ENCODE measurements at regions not wholly inside any gene's neighbourhood (a gene's known extent, or its start where the extent isn't known, plus 50 kb on each side); places are given as distances from the start of the nearest gene placed in this dataset.
A peak's percentile ranks its signal among the peaks of the same experiment; 100 is the strongest.
"Not testable (repeated sequence)": the region's sequence is repeated elsewhere in the genome, so short reads cannot be mapped to it uniquely, and the experiment has no call there.

DNA sequence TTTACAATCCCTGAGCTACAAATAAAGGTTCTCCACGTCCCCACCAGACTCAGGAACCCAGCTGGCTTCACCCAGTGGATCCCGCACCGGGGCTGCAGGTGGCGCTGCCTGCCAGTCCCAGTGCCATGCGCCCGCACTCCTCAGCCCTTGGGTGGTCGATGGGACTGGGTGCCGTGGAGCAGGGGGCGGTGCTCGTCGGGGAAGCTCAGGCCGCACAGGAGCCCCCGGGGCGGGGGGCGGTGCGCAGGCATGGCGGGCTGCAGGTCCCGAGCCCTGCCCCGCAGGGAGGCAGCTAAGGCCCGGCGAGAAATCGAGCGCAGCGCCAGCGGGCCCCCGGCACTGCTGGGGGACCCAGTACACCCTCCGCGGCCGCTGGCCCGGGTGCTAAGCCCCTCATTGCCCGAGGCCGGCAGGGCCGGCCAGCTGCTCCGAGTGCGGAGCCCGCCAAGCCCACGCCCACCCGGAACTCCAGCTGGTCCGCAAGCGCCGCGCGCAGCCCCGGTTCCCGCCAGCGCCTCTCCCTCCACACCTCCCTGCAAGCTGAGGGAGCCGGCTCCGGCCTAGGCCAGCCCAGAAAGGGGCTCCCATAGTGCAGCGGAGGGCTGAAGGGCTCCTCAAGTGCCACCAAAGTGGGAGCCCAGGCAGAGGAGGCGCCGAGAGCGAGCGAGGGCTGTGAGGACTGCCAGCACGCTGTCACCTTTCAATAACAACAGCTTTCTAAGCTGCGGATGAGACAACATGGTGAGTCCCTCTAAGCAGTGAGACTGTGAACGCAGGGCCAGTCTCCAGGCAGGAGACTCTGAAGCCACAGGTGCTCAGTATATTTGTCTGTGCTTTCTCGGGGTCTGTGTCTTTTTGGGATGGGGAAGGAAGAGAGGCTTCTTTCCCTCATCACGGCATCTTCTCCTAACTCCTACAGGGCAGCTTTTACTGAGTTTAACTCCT, 161.5 kb downstream of the NR2F2 start:
- POLR2A ChIA-PET; CTCF ChIA-PET; H3K9me3 ChIP-seq (ENCODE audit: control insufficient read depth, insufficient read depth, low read depth, low read length); H3K36me3 ChIP-seq (ENCODE audit: control insufficient read depth in 2 of 2, insufficient read depth in 1 of 2, low read length in 2 of 2); H3K4me1 ChIP-seq (ENCODE audit: control insufficient read depth, insufficient read depth, low read length); H3K4me3 ChIP-seq (ENCODE audit: low read depth, low read length); H3K27ac ChIP-seq (ENCODE audit: extremely low read depth, low read depth, low read length): not testable (repeated sequence)
- peak; percentile 32; the same call in 1 of the 2 replicates for TF ChIP-seq SCRT1 (tag by site-specific recombination; IDR thresholded peaks at IDR 0.05; ENCODE audit: borderline replicate concordance)

DNA sequence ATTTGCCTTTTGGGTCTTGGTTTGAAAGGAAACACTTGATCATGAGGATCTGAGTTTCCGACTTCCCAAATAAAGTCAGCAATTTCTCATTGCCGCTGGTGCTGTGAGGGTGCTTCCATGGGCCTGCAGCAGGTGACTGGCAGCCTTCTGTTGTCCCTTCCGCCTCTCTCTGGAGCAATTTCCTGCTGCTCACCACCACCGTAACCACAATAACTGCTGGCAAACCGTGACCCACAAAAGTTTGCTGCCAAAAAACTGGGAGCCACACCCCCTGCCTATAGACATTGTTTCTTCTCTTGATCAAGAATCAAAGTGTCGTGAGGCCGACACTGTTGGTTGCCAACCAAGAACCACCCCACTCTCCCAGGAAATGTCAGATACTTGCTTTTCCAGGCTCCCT, 164.0 kb downstream of the NR2F2 start:
- ChIA-PET POLR2A (no interaction called here), CTCF (no interaction called here)
- no peak overlapping the region for H3K4me3 ChIP-seq (ENCODE audit: low read depth, low read length)
- H3K4me1 ChIP-seq (ENCODE audit: control insufficient read depth, insufficient read depth, low read length): no peaks in the 10 kb centered on the region
- H3K27ac ChIP-seq (ENCODE audit: extremely low read depth, low read depth, low read length): no peak overlapping the region
- TF ChIP-seq BCL11B (tag by site-specific recombination; IDR thresholded peaks at IDR 0.05; ENCODE audit: low read depth) (no peak), KLF7 (tag by site-specific recombination; IDR thresholded peaks at IDR 0.05; ENCODE audit: borderline replicate concordance) (no peak), ZNF596 (tag by site-specific recombination; IDR thresholded peaks at IDR 0.05) (no peak), GLI4 (tag by site-specific recombination; IDR thresholded peaks at IDR 0.05) (no peak), ZNF292 (tag by site-specific recombination; IDR thresholded peaks at IDR 0.05; ENCODE audit: borderline replicate concordance, low read depth) (no peak), ZNF132 (tag by site-specific recombination; IDR thresholded peaks at IDR 0.05; ENCODE audit: borderline replicate concordance) (no peak)
- TF ChIP-seq, protein P1, sequence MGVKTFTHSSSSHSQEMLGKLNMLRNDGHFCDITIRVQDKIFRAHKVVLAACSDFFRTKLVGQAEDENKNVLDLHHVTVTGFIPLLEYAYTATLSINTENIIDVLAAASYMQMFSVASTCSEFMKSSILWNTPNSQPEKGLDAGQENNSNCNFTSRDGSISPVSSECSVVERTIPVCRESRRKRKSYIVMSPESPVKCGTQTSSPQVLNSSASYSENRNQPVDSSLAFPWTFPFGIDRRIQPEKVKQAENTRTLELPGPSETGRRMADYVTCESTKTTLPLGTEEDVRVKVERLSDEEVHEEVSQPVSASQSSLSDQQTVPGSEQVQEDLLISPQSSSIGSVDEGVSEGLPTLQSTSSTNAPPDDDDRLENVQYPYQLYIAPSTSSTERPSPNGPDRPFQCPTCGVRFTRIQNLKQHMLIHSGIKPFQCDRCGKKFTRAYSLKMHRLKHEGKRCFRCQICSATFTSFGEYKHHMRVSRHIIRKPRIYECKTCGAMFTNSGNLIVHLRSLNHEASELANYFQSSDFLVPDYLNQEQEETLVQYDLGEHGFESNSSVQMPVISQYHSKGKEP (tag by site-specific recombination; IDR thresholded peaks at IDR 0.05): no peak
- TF ChIP-seq, protein P2, sequence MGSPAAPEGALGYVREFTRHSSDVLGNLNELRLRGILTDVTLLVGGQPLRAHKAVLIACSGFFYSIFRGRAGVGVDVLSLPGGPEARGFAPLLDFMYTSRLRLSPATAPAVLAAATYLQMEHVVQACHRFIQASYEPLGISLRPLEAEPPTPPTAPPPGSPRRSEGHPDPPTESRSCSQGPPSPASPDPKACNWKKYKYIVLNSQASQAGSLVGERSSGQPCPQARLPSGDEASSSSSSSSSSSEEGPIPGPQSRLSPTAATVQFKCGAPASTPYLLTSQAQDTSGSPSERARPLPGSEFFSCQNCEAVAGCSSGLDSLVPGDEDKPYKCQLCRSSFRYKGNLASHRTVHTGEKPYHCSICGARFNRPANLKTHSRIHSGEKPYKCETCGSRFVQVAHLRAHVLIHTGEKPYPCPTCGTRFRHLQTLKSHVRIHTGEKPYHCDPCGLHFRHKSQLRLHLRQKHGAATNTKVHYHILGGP (tag by site-specific recombination; IDR thresholded peaks at IDR 0.05): no peak
- TF ChIP-seq, protein P3, sequence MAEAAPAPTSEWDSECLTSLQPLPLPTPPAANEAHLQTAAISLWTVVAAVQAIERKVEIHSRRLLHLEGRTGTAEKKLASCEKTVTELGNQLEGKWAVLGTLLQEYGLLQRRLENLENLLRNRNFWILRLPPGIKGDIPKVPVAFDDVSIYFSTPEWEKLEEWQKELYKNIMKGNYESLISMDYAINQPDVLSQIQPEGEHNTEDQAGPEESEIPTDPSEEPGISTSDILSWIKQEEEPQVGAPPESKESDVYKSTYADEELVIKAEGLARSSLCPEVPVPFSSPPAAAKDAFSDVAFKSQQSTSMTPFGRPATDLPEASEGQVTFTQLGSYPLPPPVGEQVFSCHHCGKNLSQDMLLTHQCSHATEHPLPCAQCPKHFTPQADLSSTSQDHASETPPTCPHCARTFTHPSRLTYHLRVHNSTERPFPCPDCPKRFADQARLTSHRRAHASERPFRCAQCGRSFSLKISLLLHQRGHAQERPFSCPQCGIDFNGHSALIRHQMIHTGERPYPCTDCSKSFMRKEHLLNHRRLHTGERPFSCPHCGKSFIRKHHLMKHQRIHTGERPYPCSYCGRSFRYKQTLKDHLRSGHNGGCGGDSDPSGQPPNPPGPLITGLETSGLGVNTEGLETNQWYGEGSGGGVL (tag by site-specific recombination; IDR thresholded peaks at IDR 0.05): no peak
- TF ChIP-seq, protein P4, sequence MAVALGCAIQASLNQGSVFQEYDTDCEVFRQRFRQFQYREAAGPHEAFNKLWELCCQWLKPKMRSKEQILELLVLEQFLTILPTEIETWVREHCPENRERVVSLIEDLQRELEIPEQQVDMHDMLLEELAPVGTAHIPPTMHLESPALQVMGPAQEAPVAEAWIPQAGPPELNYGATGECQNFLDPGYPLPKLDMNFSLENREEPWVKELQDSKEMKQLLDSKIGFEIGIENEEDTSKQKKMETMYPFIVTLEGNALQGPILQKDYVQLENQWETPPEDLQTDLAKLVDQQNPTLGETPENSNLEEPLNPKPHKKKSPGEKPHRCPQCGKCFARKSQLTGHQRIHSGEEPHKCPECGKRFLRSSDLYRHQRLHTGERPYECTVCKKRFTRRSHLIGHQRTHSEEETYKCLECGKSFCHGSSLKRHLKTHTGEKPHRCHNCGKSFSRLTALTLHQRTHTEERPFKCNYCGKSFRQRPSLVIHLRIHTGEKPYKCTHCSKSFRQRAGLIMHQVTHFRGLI (tag by site-specific recombination; IDR thresholded peaks at IDR 0.05): no peak
- no peaks in the 10 kb centered on the region for H3K36me3 ChIP-seq (ENCODE audit: control insufficient read depth in 2 of 2, insufficient read depth in 1 of 2, low read length in 2 of 2)
- H3K9me3 ChIP-seq (ENCODE audit: control insufficient read depth, insufficient read depth, low read depth, low read length): no peaks in the 10 kb centered on the region

DNA sequence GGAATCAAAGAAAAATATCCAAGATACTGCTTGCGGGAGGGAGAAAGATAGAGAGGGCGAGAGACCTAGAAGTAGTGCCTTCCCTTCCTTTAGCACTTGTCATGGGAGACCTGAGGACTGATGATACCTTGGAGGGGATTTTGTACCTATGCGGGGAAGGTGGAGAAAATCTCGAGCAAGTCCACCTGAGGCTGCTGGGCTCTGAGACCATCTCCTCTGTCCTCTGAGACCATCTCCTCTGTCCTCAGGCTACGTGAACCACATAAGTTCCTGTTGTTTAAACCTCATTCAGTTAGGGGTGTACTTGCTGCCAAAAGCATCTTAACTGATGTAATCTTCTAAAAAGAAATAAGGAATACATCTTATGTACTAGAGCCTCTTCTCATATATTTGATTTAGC, 164.9 kb downstream of the NR2F2 start:
- H3K4me3 ChIP-seq (ENCODE audit: low read depth, low read length): no peak overlapping the region
- H3K36me3 ChIP-seq (ENCODE audit: control insufficient read depth in 2 of 2, insufficient read depth in 1 of 2, low read length in 2 of 2): no peaks in the 10 kb centered on the region
- no peak overlapping the region for H3K27ac ChIP-seq (ENCODE audit: extremely low read depth, low read depth, low read length)
- no peaks in the 10 kb centered on the region for H3K4me1 ChIP-seq (ENCODE audit: control insufficient read depth, insufficient read depth, low read length)
- no peak for TF ChIP-seq ZNF184 (tag by site-specific recombination; IDR thresholded peaks at IDR 0.05)
- CTCF ChIA-PET: interaction anchor here (0.6 kb wide), 1 partner anchor 736 kb away, joined by 3 read pairs; no protein-coding TSS in a partner anchor
- H3K9me3 ChIP-seq (ENCODE audit: control insufficient read depth, insufficient read depth, low read depth, low read length): no peaks in the 10 kb centered on the region
- POLR2A ChIA-PET: no interaction called here

All from HEK293 (cell line).